NCI-H1092 (cell line): ENCODE measurements at regions not wholly inside any gene's neighbourhood (a gene's known extent, or its start where the extent isn't known, plus 50 kb on each side); places are given as distances from the start of the nearest gene placed in this dataset.
"Not testable (repeated sequence)": the region's sequence is repeated elsewhere in the genome, so short reads cannot be mapped to it uniquely, and the experiment has no call there.

Experiments
- DNase-seq: peaks from one replicate; lab custom pipeline; 2025; lab: John Stamatoyannopoulos, UW

DNA sequence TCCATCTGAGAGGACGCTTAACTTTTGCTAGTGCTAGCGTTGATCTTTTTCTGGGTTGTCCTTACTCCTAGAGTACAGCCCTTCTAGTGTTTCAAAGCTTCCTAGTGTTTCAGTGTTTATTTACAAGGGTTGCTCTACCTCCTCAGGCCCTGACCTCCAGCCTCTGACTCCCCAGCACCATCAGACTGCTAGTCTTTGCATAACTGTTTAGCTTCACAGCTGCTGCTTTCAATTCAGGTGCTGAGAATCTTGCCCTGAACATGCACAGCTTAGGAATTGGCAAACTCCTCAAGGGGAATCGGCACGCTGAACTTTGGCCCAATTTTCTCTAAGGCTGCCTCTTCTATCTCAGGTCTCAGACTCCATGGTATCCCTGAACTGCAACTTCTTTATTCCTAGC lies 52.9 kb downstream of the OR52B4 start:
- not testable (repeated sequence) for DNase-seq

DNA sequence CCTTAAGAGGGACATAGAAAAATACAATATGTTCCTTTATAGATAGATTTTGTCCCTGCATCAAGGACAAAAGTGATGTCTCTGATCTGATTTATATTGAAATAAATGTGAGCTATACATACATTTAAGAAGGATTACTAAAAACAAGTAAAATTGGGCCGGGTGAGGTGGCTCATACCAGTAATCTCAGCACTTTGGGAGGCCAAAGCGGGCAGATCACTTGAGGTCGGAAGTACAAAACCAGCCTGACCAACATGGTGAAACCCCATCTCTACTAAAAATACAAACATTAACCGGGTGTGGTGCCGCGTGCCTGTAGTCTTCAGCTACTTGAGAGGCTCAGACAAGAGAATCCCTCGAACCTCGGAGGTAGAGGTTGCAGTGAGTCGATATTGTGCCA lies 91.0 kb downstream of the OR52B4 start:
- not testable (repeated sequence) for DNase-seq

DNA sequence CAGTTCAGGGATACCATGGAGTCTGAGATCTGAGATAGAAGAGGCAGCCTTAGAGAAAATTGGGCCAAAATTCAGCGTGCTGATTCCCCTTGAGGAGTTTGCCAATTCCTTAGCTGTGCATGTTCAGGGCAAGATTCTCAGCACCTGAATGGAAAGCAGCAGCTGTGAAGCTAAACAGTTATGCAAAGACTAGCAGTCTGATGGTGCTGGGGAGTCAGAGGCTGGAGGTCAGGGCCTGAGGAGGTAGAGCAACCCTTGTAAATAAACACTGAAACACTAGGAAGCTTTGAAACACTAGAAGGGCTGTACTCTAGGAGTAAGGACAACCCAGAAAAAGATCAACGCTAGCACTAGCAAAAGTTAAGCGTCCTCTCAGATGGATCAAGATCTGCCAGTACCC lies 117.1 kb downstream of the OR52B4 start:
- not testable (repeated sequence) for DNase-seq

DNA sequence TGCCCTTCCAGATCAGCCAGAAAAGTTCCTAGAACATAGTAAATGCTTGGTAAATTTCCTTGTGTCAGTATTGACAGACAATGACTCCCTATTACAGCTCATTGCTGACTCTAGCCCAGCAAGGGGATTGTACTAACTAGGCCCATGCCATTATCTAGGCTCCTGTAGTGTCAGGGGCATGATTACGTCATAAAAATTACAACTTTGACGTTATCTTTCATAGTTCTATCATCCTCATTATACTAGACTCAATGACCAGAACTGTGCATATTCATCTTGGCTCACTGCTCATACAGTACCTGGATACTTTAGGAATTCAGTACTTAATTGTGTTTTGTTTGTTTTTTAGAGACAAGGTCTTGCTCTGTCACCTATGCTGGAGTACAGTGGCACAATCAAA lies 118.7 kb downstream of the OR52B4 start:
- not testable (repeated sequence) for DNase-seq

DNA sequence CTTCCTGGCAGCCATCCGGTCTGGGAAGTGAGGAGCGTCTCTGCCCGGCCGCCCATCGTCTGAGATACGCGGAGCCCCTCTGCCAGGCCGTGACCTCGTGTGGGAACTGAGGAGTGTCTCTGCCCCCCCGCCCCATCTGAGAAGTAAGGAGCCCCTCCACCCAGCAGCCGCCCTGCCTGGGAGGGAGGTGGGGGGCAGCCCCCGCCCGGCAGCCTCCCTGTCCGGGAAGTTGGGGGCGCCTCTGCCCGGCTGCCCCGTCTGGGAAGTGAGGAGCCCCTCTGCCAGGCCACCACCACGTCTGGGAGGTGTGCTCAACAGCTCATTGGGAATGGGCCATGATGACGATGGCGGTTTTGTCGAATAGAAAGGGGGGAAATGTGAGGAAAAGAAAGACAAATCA lies 130.4 kb downstream of the OR52B4 start:
- not testable (repeated sequence) for DNase-seq

DNA sequence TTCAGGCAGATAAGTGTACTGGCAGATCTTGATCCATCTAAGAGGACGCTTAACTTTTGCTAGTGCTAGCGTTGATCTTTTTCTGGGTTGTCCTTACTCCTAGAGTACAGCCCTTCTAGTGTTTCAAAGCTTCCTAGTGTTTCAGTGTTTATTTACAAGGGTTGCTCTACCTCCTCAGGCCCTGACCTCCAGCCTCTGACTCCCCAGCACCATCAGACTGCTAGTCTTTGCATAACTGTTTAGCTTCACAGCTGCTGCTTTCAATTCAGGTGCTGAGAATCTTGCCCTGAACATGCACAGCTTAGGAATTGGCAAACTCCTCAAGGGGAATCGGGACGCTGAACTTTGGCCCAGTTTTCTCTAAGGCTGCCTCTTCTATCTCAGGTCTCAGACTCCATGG lies 124.3 kb downstream of the RRM1 start:
- DNase-seq: not testable (repeated sequence)

DNA sequence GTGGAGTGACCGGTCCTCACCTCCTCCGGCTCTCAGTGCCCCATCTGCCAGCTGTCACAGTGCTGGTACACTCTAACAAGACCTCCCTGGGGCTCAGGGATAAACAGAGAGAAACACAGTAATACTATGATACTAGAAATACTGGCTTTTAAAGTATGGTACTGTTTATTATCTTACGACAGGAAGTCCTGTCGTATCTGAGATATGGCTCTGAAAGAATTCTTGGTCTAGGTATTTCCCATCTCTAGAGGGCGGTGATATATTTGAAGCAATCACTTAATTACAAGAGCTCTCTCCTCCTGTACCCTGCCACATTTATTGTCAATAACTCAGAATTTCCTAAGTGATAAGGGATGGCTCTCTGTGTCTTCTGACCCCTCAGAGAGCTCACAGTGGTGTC lies 119.1 kb downstream of the RRM1 start:
- no peak for DNase-seq

DNA sequence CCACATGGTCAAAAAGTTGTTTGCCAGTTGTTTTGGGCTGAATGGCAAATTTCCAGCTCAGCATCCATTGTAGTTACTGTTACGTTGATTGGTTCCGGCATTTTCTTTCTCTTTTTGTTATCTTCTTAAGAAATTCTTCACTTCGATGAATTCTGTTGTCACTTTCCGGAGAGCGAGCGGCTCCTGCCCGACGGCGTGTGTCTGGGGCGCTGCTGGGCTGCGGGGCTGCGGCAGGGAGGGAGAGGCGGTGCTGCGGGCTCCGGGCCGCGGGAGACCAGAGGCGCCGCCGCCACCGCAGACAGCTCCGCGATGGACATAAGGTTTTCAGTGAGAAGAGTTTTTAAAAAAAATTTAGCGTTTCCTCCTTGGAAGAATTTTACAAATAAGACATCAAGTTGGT lies 117.4 kb downstream of the RRM1 start:
- DNase-seq: no peak

DNA sequence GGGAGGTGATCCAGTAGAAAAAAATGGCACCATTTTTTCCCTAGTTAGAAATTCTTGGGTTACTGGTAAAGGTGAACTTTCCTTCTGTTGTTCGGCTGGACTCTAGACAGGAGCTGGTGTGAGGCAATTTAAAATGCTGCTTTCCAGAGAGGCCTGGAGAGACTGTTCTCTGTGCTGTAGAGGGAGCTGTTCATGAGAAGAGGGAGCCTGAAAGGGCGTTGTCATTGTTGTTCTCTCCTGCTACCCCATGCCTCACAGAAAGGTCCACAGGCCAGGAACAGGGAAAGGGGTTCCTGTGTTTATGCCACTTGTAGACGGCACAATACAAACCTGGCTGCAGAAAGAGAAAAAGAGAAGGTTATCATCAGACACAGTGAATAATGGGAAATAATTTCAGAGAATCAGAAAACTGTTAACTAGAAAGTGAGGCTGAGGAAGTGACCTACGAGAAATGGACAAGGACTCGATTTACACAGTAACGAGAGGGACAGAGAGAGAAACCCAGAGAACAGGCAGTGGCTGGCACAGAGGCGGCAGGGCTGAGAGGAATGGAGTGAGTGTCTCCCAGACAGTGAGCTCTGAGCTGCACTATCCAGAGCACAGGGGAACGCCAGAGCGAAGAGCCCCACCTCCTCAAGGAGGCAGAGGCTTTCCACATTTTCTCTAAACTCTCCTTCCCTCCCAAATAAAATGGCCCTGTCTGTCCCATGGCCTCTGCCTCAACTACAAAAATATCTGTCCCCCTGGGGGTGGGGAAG lies 109.2 kb downstream of the RRM1 start:
- DNase-seq: no peak

DNA sequence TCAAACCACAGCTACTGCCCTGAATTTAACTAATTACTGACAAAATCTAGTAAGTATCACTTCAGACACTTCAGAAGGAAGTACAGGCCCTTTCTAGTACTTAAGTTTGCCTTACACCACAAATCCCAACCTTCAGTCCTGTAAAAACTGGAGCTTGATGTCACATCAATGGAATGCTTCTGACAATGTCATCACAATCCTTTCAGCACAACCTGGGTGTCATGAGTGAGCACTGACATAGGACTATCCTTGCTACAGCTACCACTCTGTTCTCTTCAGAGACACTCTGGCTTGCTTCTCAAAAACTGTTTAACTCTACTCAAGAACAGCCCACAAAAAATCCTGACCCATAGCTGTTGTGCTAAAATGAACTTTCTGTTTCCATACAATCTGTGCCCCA lies 108.2 kb downstream of the RRM1 start:
- DNase-seq: no peak

DNA sequence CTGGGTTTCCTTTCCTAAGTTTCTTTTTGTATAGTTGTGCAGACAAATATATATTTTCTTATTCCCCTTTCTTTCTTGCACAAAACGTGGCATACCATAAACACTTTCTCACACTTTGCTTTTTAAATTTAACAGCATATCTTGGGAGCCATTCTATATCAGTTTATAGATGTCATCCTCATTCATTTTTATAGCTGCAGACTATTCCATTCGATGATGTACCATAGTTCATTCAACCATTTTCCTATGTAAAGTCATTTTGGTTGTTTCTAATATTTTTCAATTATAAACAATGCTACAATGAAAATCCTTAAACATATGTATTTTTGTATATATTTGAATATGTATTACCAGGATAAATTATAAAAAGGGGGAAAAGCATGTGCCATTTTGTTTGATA lies 102.5 kb downstream of the RRM1 start:
- DNase-seq: no peak

DNA sequence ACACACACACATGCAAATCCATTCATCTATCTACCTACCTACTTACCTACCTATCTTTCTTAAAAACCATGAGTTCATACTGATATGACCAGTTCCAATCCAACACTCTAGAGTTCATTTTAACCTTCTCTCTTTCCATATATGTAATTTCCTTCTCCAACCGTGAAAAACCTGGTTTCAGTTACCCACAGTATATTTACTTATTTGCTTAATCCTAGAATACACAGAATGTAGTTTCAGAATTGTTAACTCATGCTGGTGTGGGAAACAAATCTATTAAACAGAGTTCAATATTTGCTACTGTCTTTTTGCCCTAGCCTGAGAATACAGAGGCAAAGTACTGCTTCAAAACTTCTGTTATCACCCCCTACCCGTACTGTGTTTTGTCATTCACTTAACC lies 101.3 kb downstream of the RRM1 start:
- DNase-seq: no peak

DNA sequence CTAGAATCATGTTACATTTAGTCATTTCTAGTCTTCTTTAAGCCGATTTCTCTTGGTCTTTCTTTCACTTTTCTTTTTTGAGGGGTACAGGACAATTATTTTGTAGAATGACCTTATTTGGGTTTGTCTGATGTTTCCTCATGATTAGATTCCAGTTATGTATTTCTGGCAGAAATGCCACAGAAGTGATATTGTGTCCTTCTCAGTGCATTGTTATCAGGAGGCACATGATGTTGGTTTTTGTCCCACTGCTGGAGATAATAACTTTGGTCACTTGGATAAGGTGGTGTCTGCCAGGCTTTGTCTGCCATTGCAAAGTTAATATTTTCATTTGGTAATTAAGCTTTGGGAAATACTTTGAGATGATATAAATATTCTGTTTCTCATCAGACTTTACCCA lies 100.3 kb downstream of the RRM1 start:
- no peak for DNase-seq

DNA sequence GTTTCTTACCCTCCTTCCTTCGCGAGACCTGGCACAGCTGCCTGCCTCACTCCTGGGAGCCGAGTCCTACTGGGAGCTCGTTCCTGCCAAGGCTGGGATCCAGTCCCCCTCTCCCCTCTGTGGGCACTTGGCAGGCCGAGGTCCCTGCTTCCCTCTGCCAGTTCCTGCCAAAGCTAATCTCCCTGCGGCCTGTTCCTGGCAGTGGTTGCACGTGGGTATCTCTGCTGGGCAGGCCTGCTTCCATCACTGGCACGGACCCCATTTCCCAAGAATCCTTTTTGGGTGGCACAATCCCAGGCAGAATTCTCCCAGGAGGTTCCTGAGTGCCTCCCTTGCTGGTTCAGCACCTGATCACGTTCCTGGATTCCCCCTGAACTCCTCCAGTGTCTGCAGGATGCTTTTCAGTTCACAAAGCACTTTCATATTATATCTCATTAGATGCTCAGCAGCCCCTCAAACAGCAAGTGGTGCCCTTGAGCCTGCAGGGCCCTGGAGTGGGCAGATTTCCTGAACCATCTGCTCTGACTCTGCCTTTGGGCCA lies 96.5 kb downstream of the RRM1 start:
- DNase-seq: peak; percentile 21

DNA sequence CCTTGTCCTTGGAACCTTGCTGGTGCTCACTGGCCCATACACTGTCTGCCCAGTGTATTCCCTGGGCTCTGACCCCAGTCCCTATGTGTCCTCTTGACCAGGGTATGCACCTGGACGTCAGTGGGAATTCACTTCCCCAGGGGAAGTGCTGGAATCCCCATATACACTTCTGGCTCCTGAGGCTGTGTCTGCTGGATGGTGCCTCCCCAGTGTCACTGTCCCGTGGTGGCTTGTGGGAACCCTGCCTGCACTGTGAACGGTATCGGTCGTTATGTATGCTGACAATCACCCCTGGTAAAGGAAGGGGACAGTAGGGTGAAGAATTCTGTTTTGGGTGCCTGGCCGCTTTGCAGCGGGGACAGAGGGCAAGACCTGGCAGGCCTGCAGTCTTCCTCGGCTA lies 95.9 kb downstream of the RRM1 start:
- DNase-seq: no peak

DNA sequence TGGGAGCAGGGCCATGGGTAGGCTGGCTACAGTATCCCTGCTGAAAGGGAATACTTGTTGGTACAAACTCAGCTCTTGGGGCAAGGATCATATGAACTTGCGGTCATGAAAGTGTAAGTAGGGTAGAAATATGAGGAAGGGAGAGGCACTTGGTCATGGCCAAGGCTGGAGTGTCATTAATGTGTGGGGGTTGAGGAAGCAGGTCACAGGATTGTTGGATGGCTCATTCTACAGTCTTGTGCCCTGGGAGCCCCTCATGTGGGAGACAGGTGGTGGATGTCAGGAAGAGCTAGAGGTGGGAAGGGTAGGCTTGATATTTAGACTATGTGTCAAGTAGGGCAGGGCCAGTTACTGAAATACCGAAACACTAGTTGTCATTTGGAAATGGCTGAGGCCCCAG lies 95.5 kb downstream of the RRM1 start:
- no peak for DNase-seq
